22Rv1 (cell line): ENCODE measurements at regions not wholly inside any gene's neighbourhood (a gene's known extent, or its start where the extent isn't known, plus 50 kb on each side); places are given as distances from the start of the nearest gene placed in this dataset.

Experiments used
- ZFX ChIP-seq: fragments of 450-650 bp; IDR thresholded peaks from 2 replicates; pipeline ENCODE4 v1.6.1; 2017; ENCODE audit warnings: antibody characterized with exemption, borderline replicate concordance
- TF ChIP-seq, protein P1 (sequence below): fragments of 450-650 bp; IDR thresholded peaks from 2 replicates; pipeline ENCODE4 v1.5.1; 2017; ENCODE audit warnings: mild to moderate bottlenecking

DNA sequence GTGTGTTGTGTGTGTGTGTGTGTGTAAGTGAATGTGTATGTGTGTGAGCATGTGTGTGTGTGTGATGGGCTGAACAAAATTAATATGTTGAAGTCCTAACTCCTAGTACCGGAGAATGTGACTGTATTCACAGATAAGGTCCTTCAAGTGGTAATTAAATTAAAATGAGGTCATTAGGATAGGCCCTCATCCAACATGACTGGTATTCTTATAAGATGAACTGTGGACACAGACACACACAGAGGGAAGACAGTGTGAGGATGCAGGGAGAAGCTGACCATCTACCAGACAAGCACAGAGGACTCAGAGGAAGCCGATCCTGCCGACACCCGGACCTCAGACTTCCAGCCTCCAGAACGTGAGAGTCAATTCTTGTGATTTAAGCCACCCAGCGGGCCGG lies 91.2 kb upstream of the PGBD5 start:
- TF ChIP-seq, protein P1, sequence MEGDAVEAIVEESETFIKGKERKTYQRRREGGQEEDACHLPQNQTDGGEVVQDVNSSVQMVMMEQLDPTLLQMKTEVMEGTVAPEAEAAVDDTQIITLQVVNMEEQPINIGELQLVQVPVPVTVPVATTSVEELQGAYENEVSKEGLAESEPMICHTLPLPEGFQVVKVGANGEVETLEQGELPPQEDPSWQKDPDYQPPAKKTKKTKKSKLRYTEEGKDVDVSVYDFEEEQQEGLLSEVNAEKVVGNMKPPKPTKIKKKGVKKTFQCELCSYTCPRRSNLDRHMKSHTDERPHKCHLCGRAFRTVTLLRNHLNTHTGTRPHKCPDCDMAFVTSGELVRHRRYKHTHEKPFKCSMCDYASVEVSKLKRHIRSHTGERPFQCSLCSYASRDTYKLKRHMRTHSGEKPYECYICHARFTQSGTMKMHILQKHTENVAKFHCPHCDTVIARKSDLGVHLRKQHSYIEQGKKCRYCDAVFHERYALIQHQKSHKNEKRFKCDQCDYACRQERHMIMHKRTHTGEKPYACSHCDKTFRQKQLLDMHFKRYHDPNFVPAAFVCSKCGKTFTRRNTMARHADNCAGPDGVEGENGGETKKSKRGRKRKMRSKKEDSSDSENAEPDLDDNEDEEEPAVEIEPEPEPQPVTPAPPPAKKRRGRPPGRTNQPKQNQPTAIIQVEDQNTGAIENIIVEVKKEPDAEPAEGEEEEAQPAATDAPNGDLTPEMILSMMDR = no peak
- TF ChIP-seq ZFX = no peak
